ENCODE measurements at regions not wholly inside any gene's neighbourhood (a gene's known extent, or its start where the extent isn't known, plus 50 kb on each side); places are given as distances from the start of the nearest gene placed in this dataset.

DNA sequence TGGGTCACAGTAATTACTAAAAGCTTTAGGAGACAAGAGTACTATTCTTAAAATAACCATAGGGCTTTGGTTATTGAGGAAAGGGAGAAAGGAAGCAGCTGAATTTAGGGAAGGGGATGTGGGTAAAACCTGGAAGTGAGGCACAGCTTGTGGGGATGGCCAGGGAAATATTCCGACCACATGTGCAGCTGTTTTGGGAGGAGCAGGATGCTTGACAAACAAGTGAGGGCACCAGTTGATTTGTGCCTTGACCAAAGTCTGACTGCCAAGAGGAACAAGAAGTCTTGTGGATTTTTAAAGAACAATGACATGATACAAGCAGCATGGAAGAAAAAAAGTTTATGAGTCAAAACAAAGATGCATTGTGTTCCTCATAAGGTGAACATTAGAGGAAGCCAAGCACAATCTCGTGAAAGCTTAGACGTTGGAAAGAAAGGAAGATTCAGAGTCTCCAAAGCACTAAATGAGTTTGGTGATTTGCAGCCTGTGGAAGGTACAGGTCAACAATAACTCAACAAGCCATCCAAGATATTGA lies 108.5 kb upstream of the GPC6 start:
- no peak for TF ChIP-seq CTCF (conservative IDR thresholded peaks at IDR 0.05; ENCODE audit: low read depth, low read length)
- TF ChIP-seq EZH2 (IDR thresholded peaks at IDR 0.05; ENCODE audit: low read length, unreplicated experiment): no peak
- TF ChIP-seq EZH2phosphoT487 (IDR thresholded peaks at IDR 0.05; ENCODE audit: borderline replicate concordance, low read length): no peak

Data from PC-3 (cell line).